ENCODE measurements at regions not wholly inside any gene's neighbourhood (a gene's known extent, or its start where the extent isn't known, plus 50 kb on each side); places are given as distances from the start of the nearest gene placed in this dataset.

GRCh38 chr3:68062926-68063325 lies 408.5 kb upstream of the SUCLG2 start:
- TF ChIP-seq CTCF (IDR thresholded peaks at IDR 0.05) = no peak
- no peak for TF ChIP-seq POLR2AphosphoS5 (IDR thresholded peaks at IDR 0.05)
- no peak for TF ChIP-seq POLR2A (IDR thresholded peaks at IDR 0.05)
- TF ChIP-seq EP300 (IDR thresholded peaks at IDR 0.05) = no peak
